GM12878 (cell line): ENCODE measurements at regions not wholly inside any gene's neighbourhood (a gene's known extent, or its start where the extent isn't known, plus 50 kb on each side); places are given as distances from the start of the nearest gene placed in this dataset.

ENCODE experiments used
- ATAC-seq: fragments of 200-7000 bp; cut with Tn5 transposase; 3 replicates; pipeline ENCODE4 v1.9.1; 2020; ENCODE audit warnings: mild to moderate bottlenecking, moderate library complexity
- BruUV-seq: library from RNA; stranded (reverse); fragments of 400-500 nt; replicated peaks from 2 replicates; lab custom pipeline; 2021; lab: Mats Ljungman, UMichigan
- CTCF ChIA-PET: fragments of 300-600 bp; sonication (Branson Sonifier 250); formaldehyde crosslinking; extraction: SDS; loops from one replicate; lab custom pipeline; 2021; ENCODE audit warnings: inconsistent platforms; lab: Yijun Ruan, JAX
- POLR2A ChIA-PET: fragments of 350-600 bp; formaldehyde crosslinking; extraction: SDS; loops from one replicate; lab custom pipeline; 2021; ENCODE audit warnings: inconsistent platforms; lab: Charles Lee
- RAD21 ChIA-PET: fragments of 300-600 bp; sonication (Branson Sonifier 250); formaldehyde crosslinking; loops from one replicate; lab custom pipeline; 2023; ENCODE audit warnings: antibody characterized with exemption; ENCODE audit not compliant: unreplicated experiment; lab: Charles Lee
- SMC1A ChIA-PET: fragments of 300-600 bp; sonication (Branson Sonifier 250); formaldehyde crosslinking; loops from one replicate; lab custom pipeline; 2023; ENCODE audit not compliant: unreplicated experiment, uncharacterized antibody; lab: Charles Lee
- DNase-seq: peaks from one replicate; pipeline ENCODE4 v3.0.0-alpha.2; 2011; ENCODE audit warnings: low read depth, low spot score
- FAIRE-seq: peaks from 3 replicates; lab custom pipeline; 2011; peaks lifted over from hg19 to GRCh38; lab: Jason Lieb, UNC
- H2AFZ ChIP-seq: 2 replicates; pipeline ENCODE4 v1.6.0; 2011; ENCODE audit warnings: low read depth, low read length, control low read depth; ENCODE audit not compliant: control insufficient read depth
- H3K27ac ChIP-seq: 2 replicates; pipeline ENCODE4 v1.5.1; 2011; ENCODE audit warnings: control low read depth; ENCODE audit not compliant: control insufficient read depth, insufficient read depth
- H3K27me3 ChIP-seq, 2 experiments: replicated peaks in 1 of 2; 2 replicates each; pipeline versions ENCODE4 v1.6.0 to v1.6.1; 2011; ENCODE audit warnings: low read length in 1 of 2; ENCODE audit not compliant: control insufficient read depth in 2 of 2, insufficient read depth in 2 of 2
- H3K36me3 ChIP-seq, 2 experiments: 2 replicates each; pipeline ENCODE4 v1.5.1; 2011; ENCODE audit warnings: low read length in 1 of 2; ENCODE audit not compliant: control insufficient read depth in 2 of 2, insufficient read depth in 2 of 2
- H3K4me1 ChIP-seq: 2 replicates; pipeline ENCODE4 v1.6.1; 2011; ENCODE audit warnings: mild to moderate bottlenecking, low read length, moderate library complexity, mixed read lengths; ENCODE audit not compliant: control insufficient read depth, insufficient read depth
- H3K4me2 ChIP-seq: 2 replicates; pipeline ENCODE4 v1.6.0; 2011; ENCODE audit warnings: control low read depth; ENCODE audit not compliant: control insufficient read depth, insufficient read depth
- H3K4me3 ChIP-seq: fragments of 200-600 bp; sonication (generic); 2 replicates; pipeline ENCODE4 v1.5.1; 2016
- H3K79me2 ChIP-seq: 2 replicates; pipeline ENCODE4 v1.6.0; 2011; ENCODE audit warnings: low read length; ENCODE audit not compliant: control insufficient read depth, insufficient read depth
- H3K9ac ChIP-seq: 2 replicates; pipeline ENCODE4 v1.8.0; 2011; ENCODE audit warnings: low read length, control low read depth, mixed read lengths; ENCODE audit not compliant: control insufficient read depth, insufficient read depth
- H3K9me3 ChIP-seq: replicated peaks from 3 replicates; pipeline ENCODE4 v1.5.1; 2011; ENCODE audit warnings: mild to moderate bottlenecking, low read length; ENCODE audit not compliant: control insufficient read depth, insufficient read depth
- H4K20me1 ChIP-seq: 2 replicates; pipeline ENCODE4 v1.6.0; 2011; ENCODE audit not compliant: control insufficient read depth, insufficient read depth
- BCL11A ChIP-seq: IDR thresholded peaks from 2 replicates; pipeline ENCODE4 v1.6.1; 2011; ENCODE audit warnings: low read depth, low read length
- CUX1 ChIP-seq: IDR thresholded peaks from 2 replicates; pipeline ENCODE4 v1.6.1; 2012; ENCODE audit warnings: improper control_type of control experiment, low read depth, low read length; ENCODE audit not compliant: insufficient replicate concordance
- JUND ChIP-seq: IDR thresholded peaks from 2 replicates; pipeline ENCODE4 v1.6.1; 2012; ENCODE audit warnings: low read depth, mild to moderate bottlenecking, low read length, improper control_type of control experiment, moderate library complexity
- KLF5 ChIP-seq: fragments of 450-650 bp; IDR thresholded peaks from 2 replicates; pipeline ENCODE4 v1.6.1; 2014; ENCODE audit warnings: mild to moderate bottlenecking; ENCODE audit not compliant: partially characterized antibody
- RELB ChIP-seq: fragments of 450-650 bp; IDR thresholded peaks from 2 replicates; pipeline ENCODE4 v1.6.1; 2017; ENCODE audit warnings: low read depth, mild to moderate bottlenecking, moderate library complexity
- ZNF217 ChIP-seq: fragments of 450-650 bp; IDR thresholded peaks from 2 replicates; pipeline ENCODE4 v1.6.1; 2017; ENCODE audit warnings: antibody characterized with exemption, mild to moderate bottlenecking
- WGBS: methylation state at CpG from one replicate; pipeline ENCODE4 v1.1.6; 2016; ENCODE audit warnings: low lambda C conversion rate; ENCODE audit not compliant: insufficient replicate concordance, insufficient coverage; ENCODE audit errors: missing lambda C conversion rate; 5-methylcytosine and 5-hydroxymethylcytosine counted together
- in situ Hi-C: fragments of 300-500 bp; cut with MboI; formaldehyde crosslinking; loops from 9 replicates; pipeline ENCODE4 v1.14.3; 2018; ENCODE audit warnings: mixed read lengths
- intact Hi-C: fragments of 100-400 bp; cut with micrococcal nuclease; formaldehyde crosslinking; loops from one replicate; pipeline ENCODE4 v1.14.2; 2022; ENCODE audit not compliant: unreplicated experiment

- no peak for TF ChIP-seq CUX1
Measured at GRCh38 chr6:113450061-113450465, 407.1 kb upstream of the MARCKS start (continued).

- Histone ChIP-seq H3K27ac (no peak overlapping the region), H3K4me2 (no peak overlapping the region), H2AFZ (no peak overlapping the region), H3K27me3 (no peaks in the 10 kb centered on the region), H3K4me3 (no peak overlapping the region), H3K79me2 (no peaks in the 10 kb centered on the region), H3K4me1 (no peaks in the 10 kb centered on the region), H3K9me3 (no peaks in the 10 kb centered on the region), H3K36me3 (no peaks in the 10 kb centered on the region), H3K9ac (no peak overlapping the region), H4K20me1 (no peaks in the 10 kb centered on the region)
- ChIA-PET SMC1A (interaction anchor here (0.7 to 1.5 kb wide), 2 partner anchors 135 to 312 kb away, joined by 3 read pairs; no protein-coding TSS in a partner anchor), CTCF (interaction anchor here (1.7 kb wide), 1 partner anchor 9 kb away, joined by 7 read pairs; no protein-coding TSS in a partner anchor), RAD21 (no interaction called here), POLR2A (no interaction called here)
- ATAC-seq = no peak
- no peak for FAIRE-seq
- no TSS peak for BruUV-seq
- in situ Hi-C loops = no loop called here
- DNase-seq = no peak
- TF ChIP-seq BCL11A = no peak
- no peak for TF ChIP-seq JUND
- TF ChIP-seq KLF5 = no peak
- no peak for TF ChIP-seq ZNF217
- no peak for TF ChIP-seq RELB
- TF ChIP-seq, all 136 proteins: peak for 0
- intact Hi-C loops = no loop called here
- WGBS = 84% methylated on average over 3 of the region's 3 CpGs
Measured at GRCh38 chr6:113451049-113451448, 406.1 kb upstream of the MARCKS start.
